Fibroblast of lung (primary cell): ENCODE measurements at regions not wholly inside any gene's neighbourhood (a gene's known extent, or its start where the extent isn't known, plus 50 kb on each side); places are given as distances from the start of the nearest gene placed in this dataset.

ENCODE experiments used
- DNase-seq, 2 donors: peaks; one replicate each; pipeline versions ENCODE4 v3.0.0 to v3.0.0-alpha.2; 2010; ENCODE audit warnings: low read depth in 2 of 2
- H2AFZ ChIP-seq: 2 replicates; pipeline ENCODE4 v1.5.1; 2012; ENCODE audit warnings: low read length, control low read depth, inconsistent platforms
- H3K27ac ChIP-seq: 2 replicates; pipeline ENCODE4 v1.5.1; 2011; ENCODE audit warnings: low read length, control low read depth; ENCODE audit not compliant: insufficient read depth
- H3K27me3 ChIP-seq: 2 replicates; pipeline ENCODE4 v1.5.1; 2011; ENCODE audit warnings: mild to moderate bottlenecking, low read length; ENCODE audit not compliant: control insufficient read depth, insufficient read depth
- H3K36me3 ChIP-seq: 2 replicates; pipeline ENCODE4 v1.5.1; 2011; ENCODE audit warnings: low read length; ENCODE audit not compliant: control insufficient read depth, insufficient read depth
- H3K4me1 ChIP-seq: 2 replicates; pipeline ENCODE4 v1.5.1; 2011; ENCODE audit warnings: low read length; ENCODE audit not compliant: control insufficient read depth, insufficient read depth; ENCODE audit errors: extremely low read depth
- H3K4me2 ChIP-seq: 2 replicates; pipeline ENCODE4 v1.5.1; 2011; ENCODE audit warnings: low read length, control low read depth; ENCODE audit not compliant: insufficient read depth; ENCODE audit errors: extremely low read depth
- H3K4me3 ChIP-seq, 4 experiments: fragments of 200-600 bp in 1 of 4; sonication (generic) in 1 of 4; replicated peaks in 1 of 4; 2 replicates each; pipeline ENCODE4 v1.5.1; 2011 to 2016; ENCODE audit warnings: low read length in 4 of 4, low read depth in 3 of 4, mild to moderate bottlenecking in 3 of 4, control low read depth in 2 of 4, inconsistent platforms in 1 of 4, mixed read lengths in 1 of 4; ENCODE audit not compliant: insufficient read depth in 1 of 4; ENCODE audit errors: control extremely low read depth in 1 of 4
- H3K79me2 ChIP-seq: 2 replicates; pipeline ENCODE4 v1.5.1; 2012; ENCODE audit warnings: mild to moderate bottlenecking, low read length, inconsistent platforms; ENCODE audit not compliant: control insufficient read depth, insufficient read depth
- H3K9ac ChIP-seq: 2 replicates; pipeline ENCODE4 v1.5.1; 2011; ENCODE audit warnings: mild to moderate bottlenecking, low read length, control low read depth; ENCODE audit not compliant: insufficient read depth
- H3K9me3 ChIP-seq: 2 replicates; pipeline ENCODE4 v1.5.1; 2012; ENCODE audit warnings: low read depth, low read length; ENCODE audit not compliant: control insufficient read depth, insufficient read depth
- H4K20me1 ChIP-seq: 2 replicates; pipeline ENCODE4 v1.5.1; 2011; ENCODE audit warnings: low read length; ENCODE audit not compliant: control insufficient read depth, insufficient read depth; ENCODE audit errors: extremely low read depth
- CTCF ChIP-seq, 2 donors: IDR thresholded peaks in 1 of 2; conservative IDR thresholded peaks in 1 of 2; 1 replicate in 1 of 2; 2 replicates in 1 of 2; pipeline ENCODE4 v1.5.1; 2011 to 2012; ENCODE audit warnings: low read length in 2 of 2, control low read depth in 1 of 2, inconsistent platforms in 1 of 2, low read depth in 1 of 2, mild to moderate bottlenecking in 1 of 2
- EZH2 ChIP-seq: IDR thresholded peaks from 2 replicates; pipeline ENCODE4 v1.5.1; 2012; ENCODE audit warnings: low read length, control low read depth, mild to moderate bottlenecking; ENCODE audit errors: missing control alignments

- Histone ChIP-seq H3K36me3 (no peaks in the 10 kb centered on the region), H3K27me3 (peaks cover 3% of the 10 kb centered on the region), H3K4me1 (no peaks in the 10 kb centered on the region), H3K4me2 (no peak overlapping the region), H4K20me1 (no peaks in the 10 kb centered on the region), H3K27ac (no peak overlapping the region), H3K4me3 (no peak overlapping the region), H3K79me2 (no peaks in the 10 kb centered on the region), H2AFZ (no peak overlapping the region), H3K9me3 (no peaks in the 10 kb centered on the region), H3K9ac (no peak overlapping the region)
- DNase-seq = no peak
- TF ChIP-seq CTCF (conservative IDR thresholded peaks at IDR 0.05 in 1 of 2, IDR thresholded peaks at IDR 0.05 in 1 of 2; ENCODE audit: low read depth in 1 of 2, low read length in 2 of 2) = no peak
- TF ChIP-seq EZH2 = no peak
Observed at GRCh38 chr22:49721211-49721763, 106.4 kb downstream of the BRD1 start.

GRCh38 chr22:49720279-49720959, 107.3 kb downstream of the BRD1 start:
- Histone ChIP-seq H3K4me3 (no peak overlapping the region), H3K9ac (no peak overlapping the region), H4K20me1 (no peaks in the 10 kb centered on the region), H2AFZ (no peak overlapping the region), H3K9me3 (no peaks in the 10 kb centered on the region), H3K4me1 (no peaks in the 10 kb centered on the region), H3K27ac (no peak overlapping the region), H3K36me3 (no peaks in the 10 kb centered on the region), H3K27me3 (peaks cover 1% of the 10 kb centered on the region), H3K4me2 (no peak overlapping the region), H3K79me2 (no peaks in the 10 kb centered on the region)
- no peak for DNase-seq
- no peak for TF ChIP-seq EZH2
- TF ChIP-seq CTCF (conservative IDR thresholded peaks at IDR 0.05 in 1 of 2, IDR thresholded peaks at IDR 0.05 in 1 of 2; ENCODE audit: low read depth in 1 of 2, low read length in 2 of 2) = no peak

- Histone ChIP-seq H4K20me1 (no peaks in the 10 kb centered on the region), H3K27me3 (no peaks in the 10 kb centered on the region)
- no peak for DNase-seq
Observed at GRCh38 chr22:49719046-49719445, 108.6 kb downstream of the BRD1 start.

More at GRCh38 chr22:49719046-49719445, 108.6 kb downstream of the BRD1 start:
- Histone ChIP-seq H3K9ac (no peak overlapping the region), H2AFZ (no peak overlapping the region), H3K9me3 (no peaks in the 10 kb centered on the region), H3K4me1 (no peaks in the 10 kb centered on the region), H3K79me2 (no peaks in the 10 kb centered on the region), H3K27ac (no peak overlapping the region), H3K4me3 (no peak overlapping the region), H3K36me3 (no peaks in the 10 kb centered on the region), H3K4me2 (no peak overlapping the region)
- TF ChIP-seq EZH2 (no peak), CTCF (conservative IDR thresholded peaks at IDR 0.05 in 1 of 2, IDR thresholded peaks at IDR 0.05 in 1 of 2; ENCODE audit: low read depth in 1 of 2, low read length in 2 of 2) (no peak)
